ENCODE measurements at regions not wholly inside any gene's neighbourhood (a gene's known extent, or its start where the extent isn't known, plus 50 kb on each side); places are given as distances from the start of the nearest gene placed in this dataset.
A peak's percentile ranks its signal among the peaks of the same experiment; 100 is the strongest.
"Not testable (repeated sequence)": the region's sequence is repeated elsewhere in the genome, so short reads cannot be mapped to it uniquely, and the experiment has no call there.

GRCh38 chr1:30133414-30134055 is 589.9 kb downstream of the MATN1 start:
- DNase-seq, result no peak

DNA sequence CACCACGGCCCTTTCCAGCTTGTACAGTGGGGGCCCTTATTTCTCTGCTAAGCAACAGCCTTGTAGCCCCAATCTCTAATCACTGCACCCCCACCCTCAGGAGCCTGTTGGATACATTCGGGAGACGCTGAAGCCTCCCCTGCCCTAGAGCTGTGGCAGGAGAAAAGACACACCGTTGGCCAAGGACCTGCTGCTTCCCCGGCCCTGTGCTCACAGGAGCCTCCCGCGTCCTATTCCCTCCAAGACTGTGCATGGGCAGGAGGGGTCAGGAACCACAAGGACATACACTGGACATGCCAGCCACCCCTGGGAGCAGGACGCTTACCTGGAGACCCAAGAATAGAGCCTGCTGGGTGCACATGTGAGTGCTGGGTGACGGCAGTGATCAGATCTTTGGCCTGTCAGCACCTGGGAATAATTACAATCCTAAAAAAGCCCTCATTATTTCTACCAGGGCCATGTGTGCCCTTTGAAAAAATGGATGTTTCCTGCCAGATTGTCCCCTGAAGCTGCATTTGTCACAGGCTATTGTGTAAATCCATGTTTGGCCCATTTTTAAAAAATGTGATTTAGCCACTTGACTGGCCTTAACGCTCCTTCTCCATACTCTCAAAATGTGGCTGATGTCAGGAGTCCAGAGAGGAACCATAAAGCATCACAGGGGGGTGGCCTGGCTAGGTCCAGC is 590.6 kb downstream of the MATN1 start:
- DNase-seq, result no peak

- DNase-seq, result not testable (repeated sequence)
These were observed 592.8 kb downstream of the MATN1 start for GRCh38 chr1:30130566-30130965.

DNA sequence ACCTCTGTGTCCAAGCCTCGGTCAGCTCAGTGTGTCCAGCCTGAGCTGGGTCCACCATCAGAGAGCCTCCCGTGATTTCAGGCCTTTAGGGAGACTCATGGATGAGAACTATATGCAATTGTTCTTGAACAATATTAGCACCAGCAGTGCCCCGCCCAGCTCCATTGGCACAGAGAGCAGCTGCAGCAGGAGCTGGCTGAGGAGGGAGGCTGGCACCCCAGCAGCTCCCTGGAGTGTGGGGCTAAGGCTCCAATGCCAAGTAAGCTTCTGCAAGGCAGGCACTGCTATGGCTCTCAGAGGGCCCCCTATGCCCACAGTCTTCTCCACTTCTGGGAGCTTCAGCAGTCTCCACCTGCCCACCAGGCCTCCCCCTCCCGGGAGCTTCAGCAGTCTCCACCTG is 593.3 kb downstream of the MATN1 start:
- no peak for DNase-seq

- no peak for DNase-seq
These were observed 593.8 kb downstream of the MATN1 start for GRCh38 chr1:30129421-30130055.

- no peak for DNase-seq
These were observed 594.4 kb downstream of the MATN1 start for GRCh38 chr1:30129001-30129408.

GRCh38 chr1:30126848-30127247 is 596.5 kb downstream of the MATN1 start:
- DNase-seq, result no peak

DNA sequence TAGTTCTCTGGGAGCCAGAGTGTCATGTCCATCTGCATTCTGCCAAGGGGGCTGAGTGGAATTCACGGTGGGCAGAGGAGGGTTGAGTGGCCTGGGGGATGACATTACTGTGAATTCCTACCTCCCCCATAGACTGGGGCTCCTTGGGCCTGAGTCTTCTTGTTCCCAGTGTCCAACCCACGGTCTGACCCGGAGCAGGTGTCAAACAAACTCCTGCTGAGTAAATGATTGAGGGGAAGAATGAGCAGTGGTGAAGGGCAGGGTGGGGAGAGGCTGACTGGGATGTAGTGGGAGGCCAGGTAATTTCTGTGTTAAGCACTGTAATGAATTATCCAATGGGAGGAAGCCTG is 597.6 kb downstream of the MATN1 start:
- DNase-seq, result no peak

DNA sequence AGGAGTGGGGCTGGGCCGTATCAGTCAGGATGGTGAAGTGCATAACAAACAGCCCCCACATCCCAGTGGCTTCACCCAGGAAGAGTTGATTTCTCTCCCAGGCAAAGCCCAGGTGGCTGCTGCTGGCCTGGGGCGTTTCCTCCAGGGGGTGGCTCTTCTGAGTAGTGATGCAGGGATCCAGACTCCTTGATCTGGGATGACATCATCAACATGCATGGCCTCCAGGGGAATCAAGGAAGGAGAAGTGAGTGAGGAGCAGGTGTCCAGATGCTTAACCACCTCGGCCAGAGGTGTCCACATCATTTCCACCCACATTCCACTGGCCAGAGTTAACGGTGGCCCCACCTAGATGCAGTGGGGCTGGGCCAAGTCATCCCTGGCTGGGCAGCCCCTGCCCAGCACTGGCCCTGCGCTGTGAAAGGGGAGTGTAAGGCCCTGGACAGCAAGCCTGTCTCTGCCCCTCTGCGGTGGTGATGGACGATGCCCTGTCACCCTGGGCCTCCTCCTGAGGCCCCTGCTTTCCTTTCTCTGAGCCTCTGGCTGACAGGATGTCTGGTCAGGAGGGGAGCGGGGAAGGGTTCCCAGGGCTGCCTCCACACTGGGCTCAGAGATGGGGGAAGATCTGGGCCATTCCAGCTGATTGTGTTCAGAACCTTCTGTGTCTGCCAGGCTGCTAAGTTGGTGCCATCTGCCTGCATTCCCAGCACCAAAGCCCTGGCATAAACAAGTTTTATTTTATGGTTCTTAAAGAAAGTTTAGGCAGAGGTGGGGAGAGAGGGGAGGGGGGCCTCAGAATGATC is 598.2 kb downstream of the MATN1 start:
- no peak for DNase-seq

DNA sequence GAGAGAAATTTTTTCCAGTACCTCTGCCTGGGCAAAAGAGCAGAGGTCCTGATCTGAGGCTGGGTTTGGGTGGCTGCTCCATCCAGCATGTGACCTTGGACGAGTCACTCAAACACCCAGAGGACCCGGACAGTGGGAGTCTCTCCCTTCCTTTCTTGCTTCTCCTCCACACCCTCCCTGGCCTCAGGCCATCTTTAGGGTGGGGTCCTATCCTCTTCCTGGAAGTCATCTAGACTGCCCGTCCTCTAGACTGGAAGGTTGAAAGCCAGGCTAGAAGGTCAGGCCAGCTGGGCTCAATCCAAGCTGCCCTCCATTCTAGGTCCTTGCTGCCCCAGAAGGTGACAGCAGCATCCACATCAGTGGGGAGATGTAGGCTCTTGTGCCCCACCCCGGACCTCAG is 599.5 kb downstream of the MATN1 start:
- no peak for DNase-seq

DNA sequence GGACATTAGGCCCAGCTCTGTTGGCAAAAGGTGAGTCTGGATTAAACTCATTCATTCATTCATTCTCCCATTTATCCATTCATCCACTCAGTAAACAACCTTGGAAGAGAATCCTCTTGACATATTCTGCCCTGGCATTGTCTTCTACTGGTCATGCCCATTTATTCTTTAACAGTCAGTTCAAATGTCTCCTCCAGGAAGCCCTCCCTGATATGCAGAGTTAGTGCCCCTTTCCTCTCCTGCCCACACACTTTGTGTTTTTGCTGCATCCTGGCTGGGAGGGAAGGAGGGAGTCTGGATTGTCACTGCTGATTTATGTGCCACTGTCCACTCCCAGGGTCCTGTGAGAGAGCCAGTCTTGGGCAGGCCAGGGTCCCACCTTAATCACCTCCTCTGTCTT is 600.3 kb downstream of the MATN1 start:
- no peak for DNase-seq

DNA sequence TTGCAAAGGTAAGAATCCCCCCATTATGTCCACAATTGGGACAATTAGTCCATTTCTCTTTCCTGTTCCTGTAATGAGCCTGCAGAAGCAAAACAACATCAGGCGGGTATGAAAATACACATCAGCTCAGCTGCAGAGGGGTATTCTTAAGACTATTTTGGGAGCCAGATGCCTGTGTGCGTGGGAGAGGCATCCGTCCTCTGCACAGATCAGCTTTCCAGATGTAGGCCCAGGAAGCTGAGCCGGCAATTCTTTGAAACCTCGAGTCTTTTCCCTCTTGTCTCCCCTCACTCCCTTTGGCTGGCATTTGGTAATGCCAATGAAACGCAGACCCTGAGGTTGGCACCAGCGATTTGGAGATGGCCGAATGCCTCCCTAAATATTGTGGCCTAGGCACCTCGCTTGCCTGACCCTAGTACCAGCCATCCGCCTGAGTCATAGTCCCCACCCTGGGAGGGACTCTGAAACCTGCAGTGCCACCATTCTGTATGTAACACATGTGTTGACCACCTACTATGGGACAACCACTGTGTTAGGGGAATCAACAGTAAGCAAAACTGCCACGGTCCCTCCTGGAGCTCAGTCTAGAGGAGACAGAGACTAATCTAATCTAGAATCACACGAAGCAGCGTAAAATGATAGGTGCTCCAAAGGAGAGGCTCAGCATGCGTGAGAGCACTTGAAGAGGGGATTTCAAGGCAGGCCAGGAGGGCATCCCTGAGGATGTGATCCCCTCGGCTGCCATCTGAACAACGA is 603.0 kb downstream of the MATN1 start:
- DNase-seq, result no peak

- DNase-seq, result no peak
These were observed 605.7 kb downstream of the MATN1 start for GRCh38 chr1:30117685-30118084.

DNA sequence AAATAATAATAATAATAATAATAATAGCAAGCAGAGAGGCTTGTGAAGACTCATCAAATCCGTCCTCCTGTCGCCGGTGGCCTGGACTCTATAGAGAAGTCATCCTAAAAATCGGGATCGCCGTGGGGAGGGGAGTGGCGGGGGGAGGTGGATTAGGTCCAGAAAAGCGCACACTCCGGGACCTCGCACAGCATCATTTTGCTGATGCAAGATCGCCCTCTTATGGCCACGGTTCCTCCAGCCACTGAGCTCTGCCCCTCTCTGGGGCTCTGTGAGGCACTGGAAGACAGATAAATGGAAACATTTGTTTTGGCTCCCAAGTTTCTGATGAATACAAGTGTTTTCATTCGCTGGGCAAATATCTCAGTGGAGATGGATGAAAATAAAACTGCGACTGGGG is 612.0 kb downstream of the MATN1 start:
- peak; percentile 3 for DNase-seq

- no peak for DNase-seq
These were observed 612.5 kb downstream of the MATN1 start for GRCh38 chr1:30110846-30111245.

DNA sequence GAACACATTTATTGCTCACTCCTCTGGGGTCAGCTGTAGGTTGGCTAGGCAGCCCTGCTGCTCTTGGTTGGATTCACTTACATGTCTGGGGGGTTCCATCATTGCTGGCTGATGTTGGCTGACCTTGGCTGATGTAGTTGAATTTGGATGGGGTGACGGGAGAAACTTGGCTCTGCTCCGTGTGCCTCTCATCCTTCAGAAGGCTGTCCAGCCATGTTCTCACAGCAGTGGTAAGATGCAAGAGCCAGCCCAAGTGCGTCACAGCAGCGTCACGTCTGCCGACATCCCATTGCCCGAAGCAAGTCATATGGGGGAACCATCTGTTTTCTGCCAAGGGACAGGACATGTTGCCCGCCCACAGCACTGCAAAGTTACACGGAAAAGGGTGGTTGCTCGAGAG is 613.5 kb downstream of the MATN1 start:
- DNase-seq, result no peak

DNA sequence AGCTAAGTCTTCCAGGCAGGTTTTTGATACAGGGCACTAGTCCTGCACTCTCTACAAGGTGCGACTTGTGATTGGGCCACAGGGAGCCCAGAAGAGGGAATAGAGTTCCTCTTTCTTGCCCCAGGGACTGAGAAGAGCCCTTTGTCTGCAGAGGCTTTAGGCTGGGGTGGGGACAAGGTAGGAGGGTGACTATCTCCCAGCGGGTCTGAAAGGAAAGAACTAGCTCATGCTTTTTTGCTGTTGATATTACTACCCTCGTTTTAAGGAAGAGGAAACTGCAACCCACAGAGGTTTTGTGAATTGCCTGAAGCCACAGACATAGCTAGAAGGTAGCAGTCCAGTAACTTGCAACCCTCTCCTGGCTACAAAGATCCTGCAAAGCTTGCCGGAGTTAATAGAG is 615.2 kb downstream of the MATN1 start:
- DNase-seq, result no peak

- DNase-seq, result no peak
These were observed 617.3 kb downstream of the MATN1 start for GRCh38 chr1:30106125-30106524.

GRCh38 chr1:30104551-30104950 is 618.8 kb downstream of the MATN1 start:
- no peak for DNase-seq

DNA sequence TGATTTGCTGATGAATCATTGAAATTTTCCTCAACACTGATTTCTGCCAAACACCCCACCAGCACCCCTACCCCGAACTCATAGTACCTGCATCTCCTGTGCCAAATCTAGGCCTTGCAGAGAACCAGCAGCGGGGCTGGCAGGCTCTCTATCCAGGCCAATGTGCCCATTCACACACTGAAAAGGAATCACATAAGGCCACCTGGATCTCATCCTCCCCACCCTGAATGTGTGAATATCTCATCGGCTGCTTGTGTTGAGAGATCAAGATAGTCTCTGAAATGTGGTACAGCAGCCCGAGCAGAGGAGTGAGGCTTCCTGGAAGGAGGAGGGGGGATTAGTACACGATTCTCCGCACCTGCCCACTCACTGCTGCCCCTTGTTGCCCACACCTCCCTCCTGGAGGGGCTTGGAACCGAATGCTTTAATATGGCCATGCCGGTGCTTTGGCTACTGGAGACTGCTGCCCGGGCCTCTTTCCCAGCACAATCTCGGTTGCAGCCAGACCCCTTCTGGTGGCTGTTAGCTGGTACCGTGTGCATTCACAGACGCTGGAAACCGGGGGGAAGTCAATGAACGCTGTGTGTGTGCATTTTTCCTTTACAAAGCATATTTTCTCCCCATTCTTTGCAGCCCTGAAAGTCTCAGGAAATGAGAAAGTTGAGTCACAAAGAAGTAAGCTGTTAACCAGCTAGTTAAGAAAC is 619.5 kb downstream of the MATN1 start:
- no peak for DNase-seq

GRCh38 chr1:30102605-30103004 is 620.8 kb downstream of the MATN1 start:
- no peak for DNase-seq

DNA sequence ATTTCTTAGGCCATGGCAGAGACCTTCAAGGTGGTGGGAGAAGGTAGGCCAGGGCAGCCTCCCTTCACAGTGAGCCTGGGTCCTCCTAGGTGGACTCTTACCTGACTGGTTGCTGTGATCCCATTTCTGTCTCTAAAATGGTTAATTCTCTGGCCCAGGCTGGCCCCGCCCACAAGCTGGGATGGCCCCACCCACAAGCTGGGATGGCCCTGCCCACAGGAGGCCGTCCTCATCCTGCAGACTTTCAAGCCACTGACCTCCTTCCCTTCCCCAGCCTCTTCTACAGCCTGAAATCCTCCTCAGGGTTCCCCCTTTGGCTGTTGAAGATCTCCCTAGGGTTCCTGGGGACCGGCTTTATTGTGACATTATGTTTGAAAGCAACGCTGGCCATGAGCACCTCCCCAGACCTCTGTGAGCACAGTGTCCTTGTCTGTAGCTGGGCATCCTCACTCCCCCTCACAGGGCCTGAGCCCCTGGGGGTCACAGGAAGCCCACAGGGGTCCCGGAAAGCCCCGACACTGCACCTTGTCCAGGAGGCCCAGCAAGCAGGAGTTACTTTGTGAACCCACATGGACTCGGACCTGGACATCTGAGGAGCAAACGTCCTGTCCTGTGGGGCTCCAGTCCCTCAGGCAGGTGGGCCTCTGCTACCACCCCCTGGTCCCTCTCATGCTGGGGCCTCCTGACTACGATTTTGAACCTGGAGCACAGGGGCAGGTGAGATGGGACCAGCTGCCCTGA is 621.7 kb downstream of the MATN1 start:
- DNase-seq, result no peak

All from CD4-positive, alpha-beta T cell treated with Interleukin-17A for 1 hour (primary cell).